Stimulated activated naive CD8-positive, alpha-beta T cell treated with anti-CD3 and anti-CD28 coated beads, Interleukin-15, amount 100 ng/mL, for 72 hours (primary cell): ENCODE measurements at regions not wholly inside any gene's neighbourhood (a gene's known extent, or its start where the extent isn't known, plus 50 kb on each side); places are given as distances from the start of the nearest gene placed in this dataset.

ENCODE experiments used
- ATAC-seq: fragments of 150-1000 bp; cut with Tn5 transposase; 2 replicates; pipeline ENCODE4 v1.10.0; 2021; ENCODE audit warnings: mild to moderate bottlenecking, moderate library complexity
- DNase-seq, 2 donors: peaks; one replicate each; pipeline ENCODE4 v3.0.0; 2021 to 2022
- H3K27ac Mint-ChIP-seq, 2 donors: one replicate each; pipeline ENCODE4 v1.8.0; 2022; ENCODE audit warnings: mild to moderate bottlenecking in 2 of 2, mixed read lengths in 2 of 2, moderate library complexity in 2 of 2
- H3K27me3 Mint-ChIP-seq: one replicate; pipeline ENCODE4 v1.8.0; 2022; ENCODE audit warnings: mixed read lengths
- H3K4me1 Mint-ChIP-seq: one replicate; pipeline ENCODE4 v1.8.0; 2022; ENCODE audit warnings: mild to moderate bottlenecking, mixed read lengths
- H3K4me3 Mint-ChIP-seq, 2 donors: one replicate each; pipeline ENCODE4 v1.8.0; 2022; ENCODE audit warnings: mild to moderate bottlenecking in 2 of 2, mixed read lengths in 2 of 2, moderate library complexity in 1 of 2
- H3K9me3 Mint-ChIP-seq, 2 donors: one replicate each; pipeline ENCODE4 v1.8.0; 2022; ENCODE audit warnings: mixed read lengths in 2 of 2

DNA sequence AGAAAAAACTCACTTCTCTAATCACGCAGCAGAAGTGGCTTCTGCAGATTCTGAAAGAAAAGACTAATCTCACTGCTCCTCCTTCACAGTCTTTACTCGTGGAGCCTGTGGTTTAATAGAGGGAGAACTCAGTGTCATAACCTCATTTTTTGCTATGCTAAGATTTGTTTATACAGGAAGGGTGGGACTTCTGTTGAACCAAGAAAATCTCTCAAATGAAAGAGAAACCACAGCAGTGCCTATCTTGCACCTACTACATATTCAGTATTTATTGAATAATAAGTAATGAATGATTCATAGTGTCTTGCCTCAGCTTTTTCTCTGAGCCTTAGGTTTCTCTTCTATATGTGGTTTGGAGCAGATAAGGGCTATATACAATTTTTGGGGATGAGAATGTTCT, 136.1 kb upstream of the DMAC1 start:
- Mint-ChIP-seq H3K4me1 (peaks cover 18% of the 10 kb centered on the region), H3K9me3 (peaks cover 12 to 18% of the 10 kb centered on the region in 2 donors), H3K27ac (peak overlapping the region; percentile 89 to 94), H3K27me3 (no peaks in the 10 kb centered on the region), H3K4me3 (peak overlapping the region; percentile 56 to 63)
- ATAC-seq, result peak; percentile 86
- no peak for DNase-seq

DNA sequence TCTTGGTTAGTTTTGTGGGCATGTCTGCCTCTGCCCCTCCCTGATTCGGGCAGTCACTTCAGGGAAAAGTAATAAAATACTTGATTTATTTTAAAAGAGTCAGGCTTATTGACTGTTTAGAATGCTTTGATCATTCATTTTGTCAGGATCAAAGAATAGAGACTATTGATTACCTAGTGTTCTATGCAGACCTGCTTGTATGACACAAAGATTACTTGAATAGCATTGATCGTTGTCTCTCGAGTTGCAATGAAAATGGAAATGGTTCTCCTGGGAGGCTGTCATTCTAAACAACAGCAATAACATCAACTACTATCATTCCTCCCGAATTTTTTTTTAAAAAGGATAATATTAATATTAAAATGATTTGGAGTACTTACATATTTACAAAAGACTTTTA, 133.2 kb upstream of the DMAC1 start:
- Mint-ChIP-seq H3K4me1 (peaks cover 20% of the 10 kb centered on the region), H3K27ac (no peak overlapping the region), H3K9me3 (no peaks in the 10 kb centered on the region), H3K27me3 (no peaks in the 10 kb centered on the region), H3K4me3 (no peak overlapping the region)
- no peak for ATAC-seq
- no peak for DNase-seq

DNA sequence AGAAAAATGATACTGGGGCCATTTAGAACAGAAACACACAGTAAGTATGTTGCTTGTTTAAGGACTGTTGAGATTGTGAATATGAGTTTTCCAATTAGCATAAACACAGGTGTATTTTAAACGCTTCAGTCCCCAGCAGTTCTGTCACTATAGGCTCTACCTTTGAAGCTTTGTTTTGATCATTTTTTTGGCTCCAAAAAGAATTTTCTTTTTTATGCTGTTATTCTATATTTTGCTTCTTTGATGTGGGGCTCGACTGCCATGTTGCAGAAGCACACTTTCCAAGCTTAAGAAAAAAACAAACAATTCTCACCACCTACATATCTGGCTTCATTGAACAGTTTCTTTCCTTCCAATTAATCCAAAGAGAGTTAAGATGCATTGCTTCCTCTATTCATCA, 131.0 kb upstream of the DMAC1 start:
- H3K27ac Mint-ChIP-seq, result no peak overlapping the region
- peaks cover 11% of the 10 kb centered on the region for H3K4me1 Mint-ChIP-seq
- H3K9me3 Mint-ChIP-seq, result no peaks in the 10 kb centered on the region
- ATAC-seq (no peak), DNase-seq (no peak)
- no peak overlapping the region for H3K4me3 Mint-ChIP-seq
- no peaks in the 10 kb centered on the region for H3K27me3 Mint-ChIP-seq

DNA sequence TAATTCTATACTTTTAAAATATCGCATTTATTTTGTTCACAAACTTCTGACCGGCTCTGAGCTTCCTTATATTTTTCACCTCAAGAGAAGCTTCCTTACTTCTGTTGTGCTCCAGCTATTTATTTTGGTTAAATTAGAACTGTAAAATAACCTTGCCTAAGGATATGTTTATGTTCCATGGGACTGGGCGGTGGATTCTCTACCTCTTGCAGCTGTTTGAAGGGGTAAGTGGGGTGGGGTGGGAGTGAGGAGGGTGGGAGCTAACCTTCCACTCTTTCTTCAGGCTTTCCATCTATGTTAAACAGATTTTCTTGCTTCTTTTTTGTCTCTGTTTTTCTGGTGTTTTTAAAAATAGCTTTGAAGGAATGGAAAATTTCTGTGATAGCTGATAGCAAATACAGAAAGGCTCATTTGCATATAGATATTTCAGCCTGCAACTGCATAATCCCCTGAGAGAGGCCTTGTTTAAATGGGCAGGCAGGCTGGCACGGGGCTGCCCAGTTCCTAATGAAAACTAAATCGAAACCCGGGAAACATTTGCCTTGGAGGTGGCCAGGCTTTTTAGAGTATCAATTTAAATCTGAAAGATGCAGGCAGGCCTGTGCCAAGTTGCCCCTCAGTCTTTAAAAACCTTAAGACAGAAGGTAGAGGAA, 122.1 kb upstream of the DMAC1 start:
- no peaks in the 10 kb centered on the region for H3K4me1 Mint-ChIP-seq
- no peak overlapping the region for H3K4me3 Mint-ChIP-seq
- H3K27ac Mint-ChIP-seq, result no peak overlapping the region
- H3K27me3 Mint-ChIP-seq, result no peaks in the 10 kb centered on the region
- no peaks in the 10 kb centered on the region for H3K9me3 Mint-ChIP-seq
- no peak for ATAC-seq
- DNase-seq, result no peak

DNA sequence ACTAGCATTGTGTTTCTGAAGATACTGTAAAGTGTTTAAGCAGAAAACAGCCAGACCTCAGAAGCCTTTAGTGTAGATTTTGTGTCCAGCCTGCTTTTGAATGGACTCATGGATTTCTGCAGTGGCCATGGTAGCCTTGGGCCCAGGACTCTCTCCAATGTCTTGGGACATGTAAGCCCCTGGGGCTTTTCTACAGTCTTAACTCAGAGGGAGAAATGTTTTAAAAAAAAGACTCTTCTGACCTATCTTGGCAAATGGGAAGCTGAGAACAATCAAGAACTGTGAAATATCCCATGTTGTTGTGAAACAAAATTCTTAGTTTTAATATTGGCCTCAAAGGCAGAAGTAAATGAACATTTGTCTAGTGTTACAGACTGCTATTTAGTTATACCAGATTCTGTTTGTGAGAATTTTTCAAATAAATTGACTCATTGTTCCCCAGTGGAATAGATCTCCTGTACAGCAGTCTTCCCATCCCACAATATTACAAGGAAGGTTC, 112.5 kb upstream of the DMAC1 start:
- ATAC-seq (no peak), DNase-seq (no peak)
- Mint-ChIP-seq H3K27me3 (no peaks in the 10 kb centered on the region), H3K27ac (no peak overlapping the region), H3K4me1 (peaks cover 8% of the 10 kb centered on the region), H3K9me3 (peaks cover 0 to 11% of the 10 kb centered on the region in 2 donors), H3K4me3 (no peak overlapping the region)

DNA sequence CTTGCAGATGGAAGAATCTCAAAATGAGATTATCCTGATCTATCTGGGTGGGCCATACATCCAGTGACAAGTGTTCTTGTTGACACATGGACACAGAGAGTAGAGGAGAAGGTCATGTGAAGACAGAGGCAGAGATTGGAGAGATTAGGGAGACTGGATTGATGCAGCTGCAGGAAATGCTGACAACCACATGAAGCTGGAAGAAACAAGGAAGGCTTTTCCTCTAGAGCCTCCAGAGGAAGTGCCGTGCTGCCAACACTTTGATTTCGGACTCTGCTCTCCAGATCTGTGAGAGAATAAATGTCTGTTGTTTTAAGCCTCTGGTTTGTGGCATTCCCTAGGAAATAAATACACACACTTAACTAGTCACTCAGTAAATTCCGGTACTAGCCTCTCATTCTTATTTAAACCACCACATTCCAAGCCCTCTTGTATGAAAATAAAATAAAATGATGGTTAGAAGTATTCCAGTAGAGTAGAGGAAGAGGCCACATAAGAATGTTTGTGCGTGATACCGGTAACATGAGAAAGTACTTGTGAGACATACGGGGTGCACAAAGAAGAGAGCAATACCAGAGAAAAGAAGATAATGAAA, 110.9 kb upstream of the DMAC1 start:
- ATAC-seq, result no peak
- H3K9me3 Mint-ChIP-seq, result peaks cover 0 to 11% of the 10 kb centered on the region in 2 donors
- H3K27me3 Mint-ChIP-seq, result no peaks in the 10 kb centered on the region
- H3K27ac Mint-ChIP-seq, result no peak overlapping the region
- H3K4me1 Mint-ChIP-seq, result peaks cover 8% of the 10 kb centered on the region
- H3K4me3 Mint-ChIP-seq, result no peak overlapping the region
- DNase-seq, result no peak

DNA sequence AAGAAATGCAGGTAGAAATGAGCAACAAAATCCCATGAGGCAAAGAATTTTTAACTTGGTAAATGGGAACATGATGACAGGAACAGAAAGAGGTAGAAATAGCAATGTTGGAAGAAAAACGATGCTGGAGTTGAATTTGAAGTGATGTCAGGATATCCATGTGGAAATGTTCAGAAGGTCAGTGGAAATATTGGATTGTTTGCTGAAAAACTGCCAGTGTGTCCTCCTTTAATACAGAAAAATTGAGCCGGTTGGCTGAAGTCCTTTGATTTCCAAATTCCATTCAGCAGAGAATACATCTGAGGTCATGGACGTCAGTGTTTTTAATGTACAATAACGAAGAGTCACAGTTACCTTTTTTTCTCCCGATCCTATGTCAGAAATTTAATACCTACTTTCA, 110.0 kb upstream of the DMAC1 start:
- Mint-ChIP-seq H3K27ac (no peak overlapping the region), H3K27me3 (no peaks in the 10 kb centered on the region), H3K4me1 (peaks cover 8% of the 10 kb centered on the region), H3K9me3 (peaks cover 0 to 11% of the 10 kb centered on the region in 2 donors), H3K4me3 (no peak overlapping the region)
- ATAC-seq, result no peak
- DNase-seq, result no peak

DNA sequence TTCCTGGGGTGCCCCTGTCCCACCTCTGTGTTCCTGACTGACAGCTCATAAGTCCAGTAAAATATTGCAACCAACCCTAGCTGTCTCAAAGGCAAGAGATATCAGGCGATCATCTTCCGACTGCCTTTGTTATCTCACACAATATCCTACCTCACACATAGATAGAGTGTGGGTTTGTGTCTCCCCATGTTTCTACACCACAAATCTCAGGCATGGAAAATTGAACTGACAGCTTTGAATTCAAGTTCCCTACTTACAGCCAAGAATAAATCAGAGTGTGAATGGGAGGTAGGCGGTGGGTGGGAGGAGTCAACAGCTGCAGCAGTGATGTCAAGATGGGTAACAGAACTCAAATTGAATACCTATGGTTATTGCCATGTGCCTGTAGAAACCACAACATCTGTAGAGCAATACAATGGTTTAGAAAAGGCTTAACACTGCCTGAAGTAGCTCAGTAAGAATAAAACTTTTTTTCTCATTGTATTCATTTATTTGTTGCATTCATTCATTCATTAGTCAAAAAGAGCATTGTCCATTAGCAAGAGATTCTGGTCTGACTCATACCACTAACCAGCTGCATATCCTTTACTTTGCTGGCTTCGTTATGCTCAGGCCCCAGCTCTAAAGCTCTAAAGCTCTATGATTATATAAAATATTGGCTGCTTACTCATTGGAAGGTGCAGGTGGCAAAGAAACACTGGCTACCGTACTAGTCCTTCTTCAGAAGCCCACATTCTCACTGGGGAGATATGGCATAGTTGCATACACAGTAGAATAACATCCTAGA, 108.2 kb upstream of the DMAC1 start:
- ATAC-seq, result no peak
- Mint-ChIP-seq H3K27ac (no peak overlapping the region), H3K27me3 (no peaks in the 10 kb centered on the region), H3K4me1 (peaks cover 8% of the 10 kb centered on the region), H3K4me3 (no peak overlapping the region), H3K9me3 (peaks cover 0 to 11% of the 10 kb centered on the region in 2 donors)
- DNase-seq, result no peak

DNA sequence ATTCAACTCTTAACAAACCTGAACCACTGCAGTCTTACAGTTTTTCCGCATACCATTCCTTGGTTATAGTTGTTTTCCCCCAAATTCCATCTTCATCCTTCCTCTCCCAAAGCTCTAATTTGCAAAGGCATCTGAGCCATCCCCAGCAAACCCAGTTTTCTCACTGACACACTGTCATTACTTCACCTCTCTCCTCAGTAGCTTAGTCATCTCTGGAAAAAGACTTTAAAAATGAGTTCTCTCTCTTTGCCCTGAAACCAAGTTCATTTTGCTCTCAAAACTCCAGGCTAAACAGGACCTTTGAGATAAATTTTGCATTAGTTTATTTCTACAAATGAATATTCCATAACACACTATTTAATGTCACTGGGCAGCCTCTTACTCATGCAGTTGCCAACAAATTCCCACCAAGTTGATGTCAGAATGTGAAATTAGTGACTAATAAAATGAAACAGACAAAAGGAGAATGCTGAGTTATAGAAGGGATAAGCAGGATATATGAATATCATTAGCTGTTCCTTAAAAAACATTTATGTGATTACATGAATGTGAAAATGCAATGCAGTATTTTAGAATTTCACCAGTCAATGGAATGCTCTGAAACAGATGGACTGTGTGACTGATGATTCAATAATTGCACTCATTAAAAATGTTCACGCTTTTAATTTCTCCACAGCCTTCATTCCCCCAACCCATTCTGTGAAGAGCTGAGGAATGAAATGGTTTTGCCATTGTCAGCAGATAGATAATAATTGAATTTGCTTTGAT, 107.4 kb upstream of the DMAC1 start:
- Mint-ChIP-seq H3K27me3 (no peaks in the 10 kb centered on the region), H3K9me3 (peaks cover 0 to 11% of the 10 kb centered on the region in 2 donors), H3K4me3 (no peak overlapping the region), H3K27ac (no peak overlapping the region), H3K4me1 (peaks cover 8% of the 10 kb centered on the region)
- no peak for DNase-seq
- ATAC-seq, result no peak

DNA sequence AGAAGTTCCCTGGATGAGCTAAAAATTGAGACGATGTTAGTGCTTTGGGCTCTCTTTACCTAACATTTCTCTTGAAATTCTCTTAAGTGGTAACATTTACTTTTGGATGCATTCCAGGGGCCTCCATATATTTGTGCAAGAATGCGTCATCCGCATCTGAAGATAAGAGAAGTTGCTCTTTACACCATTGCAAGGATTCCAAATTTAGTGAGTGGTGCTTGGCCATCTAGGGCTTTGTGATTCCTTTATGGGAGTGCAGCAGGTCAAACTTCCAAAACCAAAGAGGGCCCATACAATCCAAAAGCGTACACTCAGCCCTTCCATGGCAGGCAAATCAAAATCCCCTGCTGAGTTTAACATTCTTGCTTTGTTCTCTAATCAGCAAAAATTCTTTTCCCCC, 102.0 kb upstream of the DMAC1 start:
- no peaks in the 10 kb centered on the region for H3K9me3 Mint-ChIP-seq
- H3K27me3 Mint-ChIP-seq, result no peaks in the 10 kb centered on the region
- no peaks in the 10 kb centered on the region for H3K4me1 Mint-ChIP-seq
- H3K4me3 Mint-ChIP-seq, result no peak overlapping the region
- ATAC-seq (no peak), DNase-seq (no peak)
- H3K27ac Mint-ChIP-seq, result no peak overlapping the region

DNA sequence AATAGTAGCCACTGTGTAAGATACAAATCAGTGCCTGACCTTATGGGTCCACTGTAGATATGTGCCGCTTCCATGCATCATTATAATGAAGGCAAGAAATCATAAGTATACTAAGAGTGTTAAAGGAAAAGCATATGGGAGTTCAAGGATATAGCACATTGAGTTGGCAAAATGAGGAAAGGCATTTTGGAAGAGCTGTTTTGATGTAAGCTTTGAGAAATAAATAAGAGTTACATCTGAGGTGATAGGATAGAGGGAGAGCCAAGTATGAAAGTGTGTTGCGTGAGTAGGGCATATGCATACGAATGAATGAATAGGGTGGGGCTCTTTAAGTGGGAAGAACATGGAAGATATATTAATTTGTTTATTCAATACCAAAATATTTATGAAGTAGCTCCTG, 101.0 kb upstream of the DMAC1 start:
- ATAC-seq (no peak), DNase-seq (no peak)
- H3K4me1 Mint-ChIP-seq, result no peaks in the 10 kb centered on the region
- no peak overlapping the region for H3K27ac Mint-ChIP-seq
- H3K9me3 Mint-ChIP-seq, result no peaks in the 10 kb centered on the region
- no peaks in the 10 kb centered on the region for H3K27me3 Mint-ChIP-seq
- H3K4me3 Mint-ChIP-seq, result no peak overlapping the region

DNA sequence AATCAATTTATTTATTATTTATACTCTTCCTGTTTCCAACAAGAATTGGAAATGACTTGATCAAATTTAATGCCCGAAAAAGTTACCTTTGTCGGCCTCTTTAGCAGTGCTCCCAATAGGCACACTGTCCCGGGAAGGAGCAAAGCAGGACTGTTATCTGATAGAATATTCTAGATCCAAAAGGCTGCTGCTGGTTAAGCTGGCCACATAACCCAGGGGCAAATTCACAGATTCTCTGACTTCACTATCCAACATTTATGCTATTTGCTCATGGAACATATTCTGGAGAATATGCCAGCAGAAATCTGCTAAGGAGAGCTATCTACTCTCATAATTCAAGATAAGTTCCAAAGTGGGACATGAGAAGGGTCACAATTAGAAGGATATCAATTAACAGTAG, 100.2 kb upstream of the DMAC1 start:
- Mint-ChIP-seq H3K27me3 (no peaks in the 10 kb centered on the region), H3K4me1 (no peaks in the 10 kb centered on the region), H3K4me3 (no peak overlapping the region), H3K27ac (no peak overlapping the region), H3K9me3 (no peaks in the 10 kb centered on the region)
- ATAC-seq (no peak), DNase-seq (no peak)

DNA sequence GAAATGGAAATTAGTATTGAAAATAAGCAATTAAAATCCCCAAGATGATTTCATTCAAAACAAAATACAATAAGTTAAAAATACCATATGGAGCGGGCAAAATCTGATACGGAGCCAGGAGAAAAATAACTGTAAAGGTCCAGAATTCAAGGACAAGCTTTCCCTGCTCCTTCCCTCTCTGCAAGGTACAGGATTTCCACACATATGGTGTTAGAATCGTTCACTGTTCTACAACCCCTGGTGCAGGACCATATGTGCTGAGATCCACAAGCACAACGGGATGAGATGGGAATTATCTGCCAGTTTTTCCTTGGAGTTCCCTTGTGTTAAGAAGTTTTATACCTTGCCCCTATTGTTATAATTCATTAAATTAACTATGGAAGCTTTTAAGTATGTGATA, 94.7 kb upstream of the DMAC1 start:
- no peak for ATAC-seq
- Mint-ChIP-seq H3K27ac (no peak overlapping the region), H3K27me3 (no peaks in the 10 kb centered on the region), H3K4me3 (no peak overlapping the region), H3K9me3 (peaks cover 9 to 11% of the 10 kb centered on the region in 2 donors), H3K4me1 (no peaks in the 10 kb centered on the region)
- DNase-seq, result no peak

DNA sequence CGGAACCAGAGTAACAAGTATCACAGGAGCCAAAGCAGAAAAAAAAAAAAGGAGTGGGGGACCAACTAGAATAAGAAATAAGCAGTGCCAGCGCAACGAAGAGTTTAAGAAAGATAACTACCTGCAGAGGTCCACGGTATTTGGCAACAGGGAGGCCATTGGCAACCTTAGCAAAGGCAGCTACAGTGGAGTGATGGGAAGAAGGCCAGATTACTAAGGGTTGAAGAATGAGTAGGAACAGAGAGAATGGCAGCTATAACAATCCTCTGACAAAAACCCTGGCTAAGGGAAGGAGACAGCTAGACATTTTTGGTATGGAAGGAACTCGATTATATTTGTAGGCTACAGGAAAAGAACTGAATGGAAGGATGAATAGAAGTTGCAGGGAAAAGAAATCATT, 93.4 kb upstream of the DMAC1 start:
- no peaks in the 10 kb centered on the region for H3K27me3 Mint-ChIP-seq

DNA sequence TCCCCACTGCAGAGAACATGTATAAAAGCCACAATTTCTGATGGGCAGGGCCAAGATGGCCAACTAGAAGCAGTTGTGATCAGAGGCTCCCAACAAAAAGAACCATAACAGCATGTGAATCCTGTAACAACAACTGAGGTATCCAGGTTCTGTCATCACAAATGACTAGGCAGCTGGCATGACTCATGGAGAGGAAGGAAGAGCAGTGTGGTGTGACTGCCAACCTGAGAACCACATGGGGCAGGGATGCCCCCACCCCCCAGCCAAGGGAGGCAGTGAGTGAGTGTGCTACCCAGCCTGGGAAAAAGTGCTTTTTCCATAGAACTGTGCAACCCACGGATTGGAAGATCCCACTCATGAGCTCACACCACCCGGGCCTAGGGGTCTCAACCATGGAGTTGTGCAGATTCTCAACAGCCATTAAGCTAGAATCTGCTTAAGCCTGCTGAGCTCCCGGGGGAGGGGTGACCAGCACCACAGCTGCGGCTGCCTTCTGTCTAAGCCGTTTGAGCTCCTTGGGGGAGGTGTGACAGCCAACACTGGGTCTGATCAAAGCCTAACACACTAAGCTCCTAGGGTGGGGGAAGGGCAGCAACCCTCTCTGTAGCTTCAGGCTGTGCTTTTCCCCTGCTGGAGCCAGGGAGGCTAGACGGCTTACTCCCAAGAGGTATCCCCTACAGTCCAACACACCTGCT, 80.1 kb upstream of the DMAC1 start:
- no peak overlapping the region for H3K4me3 Mint-ChIP-seq

More for the DNA sequence above, 93.4 kb upstream of the DMAC1 start:
- Mint-ChIP-seq H3K27ac (no peak overlapping the region), H3K4me3 (no peak overlapping the region), H3K9me3 (peaks cover 9 to 11% of the 10 kb centered on the region in 2 donors), H3K4me1 (no peaks in the 10 kb centered on the region)
- DNase-seq (no peak), ATAC-seq (no peak)

More for the DNA sequence above, 80.1 kb upstream of the DMAC1 start:
- peaks cover 16% of the 10 kb centered on the region for H3K4me1 Mint-ChIP-seq
- no peaks in the 10 kb centered on the region for H3K27me3 Mint-ChIP-seq
- ATAC-seq (peak; percentile 97), DNase-seq (peak; percentile 7 to 52)
- H3K9me3 Mint-ChIP-seq, result peaks cover 31% of the 10 kb centered on the region in 2 donors
- H3K27ac Mint-ChIP-seq, result peak overlapping the region in 1 of 2 donors; percentile 83
